ENCODE measurements at regions not wholly inside any gene's neighbourhood (a gene's known extent, or its start where the extent isn't known, plus 50 kb on each side); places are given as distances from the start of the nearest gene placed in this dataset.

- no peak for DNase-seq (ENCODE audit: low read depth in 2 of 2)
Observed at GRCh38 chr11:24043842-24044241, 453.0 kb upstream of the LUZP2 start.

- no peak for DNase-seq (ENCODE audit: low read depth in 2 of 2)
Observed at GRCh38 chr11:24046731-24047130, 450.1 kb upstream of the LUZP2 start.

GRCh38 chr11:24056051-24056450 lies 440.8 kb upstream of the LUZP2 start:
- no peak for DNase-seq (ENCODE audit: low read depth in 2 of 2)

- DNase-seq (ENCODE audit: low read depth in 2 of 2) = no peak
Observed at GRCh38 chr11:24060125-24060524, 436.7 kb upstream of the LUZP2 start.

- peak; percentile 22 to 23 for DNase-seq (ENCODE audit: low read depth in 2 of 2)
Observed at GRCh38 chr11:24064309-24064903, 432.4 kb upstream of the LUZP2 start.

GRCh38 chr11:24068197-24068596 lies 428.7 kb upstream of the LUZP2 start:
- DNase-seq (ENCODE audit: low read depth in 2 of 2) = no peak

GRCh38 chr11:24070435-24070834 lies 426.4 kb upstream of the LUZP2 start:
- DNase-seq (ENCODE audit: low read depth in 2 of 2) = no peak

GRCh38 chr11:24078018-24078417 lies 418.8 kb upstream of the LUZP2 start:
- no peak for DNase-seq (ENCODE audit: low read depth in 2 of 2)

GRCh38 chr11:24082241-24082640 lies 414.6 kb upstream of the LUZP2 start:
- no peak for DNase-seq (ENCODE audit: low read depth in 2 of 2)

GRCh38 chr11:24082860-24083259 lies 414.0 kb upstream of the LUZP2 start:
- no peak for DNase-seq (ENCODE audit: low read depth in 2 of 2)

- no peak for DNase-seq (ENCODE audit: low read depth in 2 of 2)
Observed at GRCh38 chr11:24084956-24085355, 411.9 kb upstream of the LUZP2 start.

GRCh38 chr11:24086921-24087320 lies 409.9 kb upstream of the LUZP2 start:
- DNase-seq (ENCODE audit: low read depth in 2 of 2) = no peak

GRCh38 chr11:24091594-24091993 lies 405.3 kb upstream of the LUZP2 start:
- no peak for DNase-seq (ENCODE audit: low read depth in 2 of 2)

GRCh38 chr11:24093375-24093774 lies 403.5 kb upstream of the LUZP2 start:
- DNase-seq (ENCODE audit: low read depth in 2 of 2) = no peak

GRCh38 chr11:24108609-24109008 lies 388.2 kb upstream of the LUZP2 start:
- DNase-seq (ENCODE audit: low read depth in 2 of 2) = no peak

GRCh38 chr11:24122291-24122690 lies 374.6 kb upstream of the LUZP2 start:
- DNase-seq (ENCODE audit: low read depth in 2 of 2) = no peak

GRCh38 chr11:24124876-24125275 lies 372.0 kb upstream of the LUZP2 start:
- no peak for DNase-seq (ENCODE audit: low read depth in 2 of 2)

- no peak for DNase-seq (ENCODE audit: low read depth in 2 of 2)
Observed at GRCh38 chr11:24131698-24132097, 365.2 kb upstream of the LUZP2 start.

- no peak for DNase-seq (ENCODE audit: low read depth in 2 of 2)
Observed at GRCh38 chr11:24132471-24132870, 364.4 kb upstream of the LUZP2 start.

- DNase-seq (ENCODE audit: low read depth in 2 of 2) = no peak
Observed at GRCh38 chr11:24134879-24135589, 361.8 kb upstream of the LUZP2 start.

- DNase-seq (ENCODE audit: low read depth in 2 of 2) = no peak
Observed at GRCh38 chr11:24142062-24142461, 354.8 kb upstream of the LUZP2 start.

- no peak for DNase-seq (ENCODE audit: low read depth in 2 of 2)
Observed at GRCh38 chr11:24145411-24145810, 351.4 kb upstream of the LUZP2 start.

GRCh38 chr11:24153337-24153736 lies 343.5 kb upstream of the LUZP2 start:
- no peak for DNase-seq (ENCODE audit: low read depth in 2 of 2)

- no peak for DNase-seq (ENCODE audit: low read depth in 2 of 2)
Observed at GRCh38 chr11:24155792-24156191, 341.1 kb upstream of the LUZP2 start.
